ENCODE measurements at regions not wholly inside any gene's neighbourhood (a gene's known extent, or its start where the extent isn't known, plus 50 kb on each side); places are given as distances from the start of the nearest gene placed in this dataset.

GRCh38 chr2:109057686-109058085 lies 68.7 kb upstream of the EDAR start:
- TF ChIP-seq EZH2phosphoT487 (IDR thresholded peaks at IDR 0.05; ENCODE audit: insufficient read depth, low read depth) (no peak), EZH2 (IDR thresholded peaks at IDR 0.05; ENCODE audit: insufficient read depth, poor library complexity, severe bottlenecking) (no peak)
